ENCODE measurements at regions not wholly inside any gene's neighbourhood (a gene's known extent, or its start where the extent isn't known, plus 50 kb on each side); places are given as distances from the start of the nearest gene placed in this dataset.

DNA sequence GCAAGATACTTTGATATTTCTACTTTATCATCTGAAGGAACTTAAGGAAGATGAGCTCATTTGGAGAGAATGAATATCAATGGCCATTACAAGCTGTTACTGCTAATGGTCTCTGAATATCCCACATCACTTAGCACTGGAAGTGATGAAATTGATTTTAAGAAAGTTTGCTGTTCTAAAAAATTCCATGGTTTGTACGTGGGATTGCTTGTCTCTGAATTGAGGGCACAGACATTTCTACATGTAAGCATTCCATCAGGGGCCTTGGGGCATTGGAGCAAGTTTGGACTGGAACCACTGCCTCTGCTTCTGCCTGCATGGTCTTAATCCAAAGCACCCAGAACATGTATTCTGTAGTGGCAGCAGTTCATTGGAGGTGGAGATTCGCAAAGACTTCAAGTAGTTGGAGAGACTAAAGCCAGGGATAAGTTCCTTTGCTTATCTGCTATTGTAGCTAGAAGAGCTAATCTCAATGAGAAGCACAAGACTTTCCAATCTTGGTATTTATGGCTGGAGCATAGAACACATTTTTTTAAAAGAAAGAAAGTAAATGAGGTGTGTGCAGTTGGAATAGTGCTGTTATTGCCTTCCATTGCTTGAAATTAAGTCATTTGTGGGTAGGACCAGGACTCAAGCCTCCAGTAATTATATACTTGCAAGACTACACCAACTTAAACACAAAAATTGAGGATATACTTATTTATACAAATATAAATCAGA, 424.2 kb downstream of the SPATA31D1 start:
- Histone ChIP-seq H3K27ac (ENCODE audit: low read depth in 1 of 2, low read length in 1 of 2) (no peak overlapping the region), H3K4me1 (ENCODE audit: control insufficient read depth in 5 of 5, insufficient read depth in 5 of 5, low read length in 5 of 5) (peaks cover 0 to 6% (median 0%) of the 10 kb centered on the region in 5 donors), H3K27me3 (ENCODE audit: control insufficient read depth in 3 of 3, insufficient read depth in 3 of 3, low read length in 2 of 3) (no peaks in the 10 kb centered on the region), H3K36me3 (ENCODE audit: control insufficient read depth in 4 of 4, insufficient read depth in 4 of 4, low read length in 4 of 4) (no peaks in the 10 kb centered on the region), H3K4me3 (no peak overlapping the region), H3K9me3 (ENCODE audit: control insufficient read depth in 4 of 4, insufficient read depth in 3 of 4, low read length in 3 of 4) (peaks cover 0 to 6% (median under 1%) of the 10 kb centered on the region in 4 donors), H3K9ac (ENCODE audit: insufficient read depth in 1 of 2, low read length in 2 of 2) (no peak overlapping the region)
- ATAC-seq (ENCODE audit: insufficient read depth, low FRiP score) (no peak), DNase-seq (peak in 2 of 3 donors; percentile 46 to 64)
- TF ChIP-seq CTCF (IDR thresholded peaks at IDR 0.05; ENCODE audit: control extremely low read depth, extremely low read depth) = no peak
- WGBS, 2 donors = 72 to 80% methylated on average over 2 of the region's 2 CpGs

DNA sequence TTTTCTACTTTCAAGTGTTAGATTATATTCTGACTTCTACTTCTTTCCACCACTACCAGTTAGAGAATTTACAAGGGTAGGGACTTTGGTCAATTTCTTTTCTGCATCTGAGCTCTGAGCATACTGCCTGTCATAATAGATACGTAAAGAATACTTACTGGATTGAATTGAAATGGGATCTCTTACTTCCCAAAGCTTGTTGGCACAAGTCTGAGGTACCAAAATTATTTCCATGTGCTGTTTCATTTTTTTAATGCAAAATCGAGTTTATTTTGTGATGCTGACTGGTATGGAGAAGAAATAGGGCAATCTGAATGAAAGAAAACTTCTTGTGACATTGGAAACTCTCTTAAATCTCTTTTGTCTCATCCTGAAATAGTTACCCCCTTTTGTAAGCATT, 428.9 kb downstream of the SPATA31D1 start:
- peaks cover 0 to 6% (median under 1%) of the 10 kb centered on the region in 4 donors for H3K9me3 ChIP-seq (ENCODE audit: control insufficient read depth in 4 of 4, insufficient read depth in 3 of 4, low read length in 3 of 4)
- DNase-seq = no peak
- H3K27ac ChIP-seq (ENCODE audit: low read depth in 1 of 2, low read length in 1 of 2) = no peak overlapping the region
- no peak for TF ChIP-seq CTCF (IDR thresholded peaks at IDR 0.05; ENCODE audit: control extremely low read depth, extremely low read depth)
- H3K4me3 ChIP-seq = no peak overlapping the region
- no peaks in the 10 kb centered on the region for H3K27me3 ChIP-seq (ENCODE audit: control insufficient read depth in 3 of 3, insufficient read depth in 3 of 3, low read length in 2 of 3)
- no peak for ATAC-seq (ENCODE audit: insufficient read depth, low FRiP score)
- no peaks in the 10 kb centered on the region for H3K36me3 ChIP-seq (ENCODE audit: control insufficient read depth in 4 of 4, insufficient read depth in 4 of 4, low read length in 4 of 4)
- no peak overlapping the region for H3K9ac ChIP-seq (ENCODE audit: insufficient read depth in 1 of 2, low read length in 2 of 2)
- 84 to 85% methylated on average over 2 of the region's 2 CpGs for WGBS, 2 donors
- peaks cover 0 to 6% (median 0%) of the 10 kb centered on the region in 5 donors for H3K4me1 ChIP-seq (ENCODE audit: control insufficient read depth in 5 of 5, insufficient read depth in 5 of 5, low read length in 5 of 5)

DNA sequence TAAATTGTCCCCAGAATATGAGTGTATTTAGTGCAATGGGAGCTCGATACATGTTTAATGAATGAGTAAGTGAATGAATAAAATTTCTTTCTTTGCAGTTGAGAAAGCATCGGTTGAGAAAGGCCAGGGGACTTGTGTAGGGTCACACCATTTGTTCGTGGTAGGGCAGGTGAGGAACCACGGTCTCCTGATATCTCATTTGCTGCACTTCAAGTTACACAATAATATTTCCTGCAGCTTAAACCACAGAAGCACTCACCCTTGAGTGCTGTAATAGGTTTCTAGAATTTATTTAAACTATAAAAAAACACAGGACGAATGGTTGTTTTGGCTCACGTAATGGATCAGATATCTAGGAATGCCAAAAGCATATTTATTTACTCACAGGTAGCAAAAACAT, 429.8 kb downstream of the SPATA31D1 start:
- WGBS, 2 donors = 29 to 46% methylated on average over 6 of the region's 6 CpGs
- Histone ChIP-seq H3K36me3 (ENCODE audit: control insufficient read depth in 4 of 4, insufficient read depth in 4 of 4, low read length in 4 of 4) (no peaks in the 10 kb centered on the region), H3K4me1 (ENCODE audit: control insufficient read depth in 5 of 5, insufficient read depth in 5 of 5, low read length in 5 of 5) (no peaks in the 10 kb centered on the region), H3K4me3 (no peak overlapping the region), H3K27ac (ENCODE audit: low read depth in 1 of 2, low read length in 1 of 2) (no peak overlapping the region), H3K9me3 (ENCODE audit: control insufficient read depth in 4 of 4, insufficient read depth in 3 of 4, low read length in 3 of 4) (peaks cover 0 to 6% (median under 1%) of the 10 kb centered on the region in 4 donors), H3K27me3 (ENCODE audit: control insufficient read depth in 3 of 3, insufficient read depth in 3 of 3, low read length in 2 of 3) (no peaks in the 10 kb centered on the region), H3K9ac (ENCODE audit: insufficient read depth in 1 of 2, low read length in 2 of 2) (no peak overlapping the region)
- TF ChIP-seq CTCF (IDR thresholded peaks at IDR 0.05; ENCODE audit: control extremely low read depth, extremely low read depth) = no peak
- peak; percentile 19 for ATAC-seq (ENCODE audit: insufficient read depth, low FRiP score)
- no peak for DNase-seq

All from lung (tissue), 11 donors.